Suppressor macrophage (primary cell): ENCODE measurements at regions not wholly inside any gene's neighbourhood (a gene's known extent, or its start where the extent isn't known, plus 50 kb on each side); places are given as distances from the start of the nearest gene placed in this dataset.
"Not testable (repeated sequence)": the region's sequence is repeated elsewhere in the genome, so short reads cannot be mapped to it uniquely, and the experiment has no call there.

ENCODE experiments used
- DNase-seq, 4 experiments: peaks; one replicate each; pipeline ENCODE4 v3.0.0-alpha.2; 2020 to 2022

- DNase-seq: no peak
Observed at GRCh38 chr3:181328346-181328745, 338.8 kb upstream of the DNAJC19 start.

GRCh38 chr3:181327349-181327748 lies 337.8 kb upstream of the DNAJC19 start:
- no peak for DNase-seq

- DNase-seq: peak; percentile 13 to 52 (median 27)
Observed at GRCh38 chr3:181326637-181327223, 337.2 kb upstream of the DNAJC19 start.

GRCh38 chr3:181324516-181324915 lies 335.0 kb upstream of the DNAJC19 start:
- not testable (repeated sequence) for DNase-seq

- no peak for DNase-seq
Observed at GRCh38 chr3:181318321-181318720, 328.8 kb upstream of the DNAJC19 start.

- DNase-seq: no peak
Observed at GRCh38 chr3:181317508-181317907, 328.0 kb upstream of the DNAJC19 start.

- DNase-seq: peak in 2 of 4 experiments; percentile 2 to 3
Observed at GRCh38 chr3:181316482-181316881, 326.9 kb upstream of the DNAJC19 start.

- DNase-seq: no peak
Observed at GRCh38 chr3:181313335-181313734, 323.8 kb upstream of the DNAJC19 start.

GRCh38 chr3:181311186-181311585 lies 321.6 kb upstream of the DNAJC19 start:
- no peak for DNase-seq

GRCh38 chr3:181302960-181303359 lies 313.4 kb upstream of the DNAJC19 start:
- DNase-seq: no peak

- DNase-seq: no peak
Observed at GRCh38 chr3:181300033-181300432, 310.5 kb upstream of the DNAJC19 start.

GRCh38 chr3:181298421-181298820 lies 308.9 kb upstream of the DNAJC19 start:
- DNase-seq: no peak

- no peak for DNase-seq
Observed at GRCh38 chr3:181292984-181293383, 303.4 kb upstream of the DNAJC19 start.

GRCh38 chr3:181290941-181291340 lies 301.4 kb upstream of the DNAJC19 start:
- no peak for DNase-seq

GRCh38 chr3:181289306-181289705 lies 299.8 kb upstream of the DNAJC19 start:
- no peak for DNase-seq

- no peak for DNase-seq
Observed at GRCh38 chr3:181288145-181288544, 298.6 kb upstream of the DNAJC19 start.

- DNase-seq: no peak
Observed at GRCh38 chr3:181279239-181279565, 289.7 kb upstream of the DNAJC19 start.

- no peak for DNase-seq
Observed at GRCh38 chr3:181278468-181279238, 289.1 kb upstream of the DNAJC19 start.

GRCh38 chr3:181276358-181276896 lies 286.9 kb upstream of the DNAJC19 start:
- DNase-seq: no peak

GRCh38 chr3:181274025-181274424 lies 284.5 kb upstream of the DNAJC19 start:
- no peak for DNase-seq

- no peak for DNase-seq
Observed at GRCh38 chr3:181267312-181267711, 277.8 kb upstream of the DNAJC19 start.

GRCh38 chr3:181265750-181266333 lies 276.3 kb upstream of the DNAJC19 start:
- DNase-seq: peak in 1 of 4 experiments; percentile 3

- no peak for DNase-seq
Observed at GRCh38 chr3:181264486-181264885, 274.9 kb upstream of the DNAJC19 start.

- DNase-seq: no peak
Observed at GRCh38 chr3:181253796-181254195, 264.3 kb upstream of the DNAJC19 start.
